Heart left ventricle (tissue), 16 donors: ENCODE measurements at regions not wholly inside any gene's neighbourhood (a gene's known extent, or its start where the extent isn't known, plus 50 kb on each side); places are given as distances from the start of the nearest gene placed in this dataset.
"Not testable (repeated sequence)": the region's sequence is repeated elsewhere in the genome, so short reads cannot be mapped to it uniquely, and the experiment has no call there.

ENCODE experiments used
- ATAC-seq, 4 donors: fragments of 200-7000 bp; cut with Tn5 transposase; one replicate each; pipeline ENCODE4 v1.9.1; 2020 to 2022; ENCODE audit warnings: moderate library complexity in 4 of 4, mild to moderate bottlenecking in 3 of 4, moderate number of reproducible peaks in 1 of 4
- DNase-seq, 5 donors: peaks; one replicate each; pipeline ENCODE4 v3.0.0-alpha.2; 2020
- H3K27ac ChIP-seq, 12 donors: fragments of 200-600 bp; sonication (generic) in 4 of 12; one replicate each; pipeline versions ENCODE4 v1.5.0 to v1.8.0; 2016 to 2022; ENCODE audit warnings: mild to moderate bottlenecking in 2 of 12
- H3K27me3 ChIP-seq, 9 donors: fragments of 200-600 bp; sonication (generic) in 2 of 9; one replicate each; pipeline versions ENCODE4 v1.5.1 to v1.8.0; 2016 to 2022; ENCODE audit warnings: mild to moderate bottlenecking in 3 of 9
- H3K36me3 ChIP-seq, 9 donors: fragments of 200-600 bp; sonication (generic) in 2 of 9; one replicate each; pipeline versions ENCODE4 v1.5.0 to v1.8.0; 2018 to 2022; ENCODE audit warnings: mild to moderate bottlenecking in 2 of 9
- H3K4me1 ChIP-seq, 12 donors: fragments of 200-600 bp; sonication (generic) in 4 of 12; one replicate each; pipeline versions ENCODE4 v1.5.0 to v1.8.0; 2016 to 2022; ENCODE audit warnings: mild to moderate bottlenecking in 3 of 12
- H3K4me3 ChIP-seq, 12 donors: fragments of 200-600 bp; sonication (generic) in 4 of 12; one replicate each; pipeline versions ENCODE4 v1.5.0 to v1.8.0; 2017 to 2022; ENCODE audit warnings: mild to moderate bottlenecking in 9 of 12, moderate library complexity in 4 of 12
- H3K9me3 ChIP-seq, 12 donors: fragments of 200-600 bp; sonication (generic) in 4 of 12; one replicate each; pipeline versions ENCODE4 v1.5.0 to v1.8.0; 2016 to 2022; ENCODE audit warnings: mild to moderate bottlenecking in 1 of 12
- CTCF ChIP-seq, 12 donors: fragments of 200-600 bp; sonication (generic) in 4 of 12; IDR thresholded peaks; one replicate each; pipeline versions ENCODE4 v1.5.0 to v1.8.0; 2018 to 2022; ENCODE audit warnings: antibody characterized with exemption in 12 of 12, mild to moderate bottlenecking in 5 of 12
- POLR2A ChIP-seq, 2 donors: fragments of 450-650 bp; IDR thresholded peaks; one replicate each; pipeline ENCODE4 v1.6.1; 2017; ENCODE audit warnings: antibody characterized with exemption in 2 of 2, mild to moderate bottlenecking in 2 of 2, moderate library complexity in 2 of 2
- WGBS, 4 donors: extraction: QIAGEN DNeasy Blood & Tissue Kit in 2 of 4; methylation state at CpG; one replicate each; pipeline versions ENCODE4 v1.1.5 to v1.1.7; 2013 to 2018; 5-methylcytosine and 5-hydroxymethylcytosine counted together
- intact Hi-C, 10 donors: fragments of 100-400 bp; cut with DNase I; formaldehyde crosslinking; loops; one replicate each; pipeline versions ENCODE4 v1.11.1 to v1.14.2; 2022
- donor health status: ischemic (EF 13 %, LVEDD 7.1; RV severe dilation, severe dysfunction).
- donor health status: healthy with polysubstance abuse.
- donor health status: DM: no; HTN: yes; CAD: no.
- donor health status: DM: no; HTN: no; CAD: no.
- donor health status: ischemic (EF 25% LVEDD 6.9; RV normal size, moderate dysfunction).
- donor health status: ischemic (EF 25% LVEDD 5.7; RV mildly dilated, moderate dysfunction).
- donor health status: healthy.
- donor health status: DM: yes; HTN: yes; CAD: no.
- donor health status: ischemic (EF 35%, LVEDD 5.7; RV mildly dilated, moderate dysfunction).
- donor health status: nonischemic (EF 11% LVEDD 7.7; RV severe dilation, severe dysfunction).
- donor health status: DM: yes; HTN: yes; CAD: no.
- donor health status: PGD.
- donor health status: ischemic (EF 29% LVEDD 5.4; RV normal size, mild dysfunction).
- donor health status: nonischemic (EF 23%, LVEDD 6.1; RV moderate dilation, normal function).

- DNase-seq, result no peak
- intact Hi-C loops, result no loop called here
These were observed 280.4 kb downstream of the KLF13 start for GRCh38 chr15:31606931-31607497.

DNA sequence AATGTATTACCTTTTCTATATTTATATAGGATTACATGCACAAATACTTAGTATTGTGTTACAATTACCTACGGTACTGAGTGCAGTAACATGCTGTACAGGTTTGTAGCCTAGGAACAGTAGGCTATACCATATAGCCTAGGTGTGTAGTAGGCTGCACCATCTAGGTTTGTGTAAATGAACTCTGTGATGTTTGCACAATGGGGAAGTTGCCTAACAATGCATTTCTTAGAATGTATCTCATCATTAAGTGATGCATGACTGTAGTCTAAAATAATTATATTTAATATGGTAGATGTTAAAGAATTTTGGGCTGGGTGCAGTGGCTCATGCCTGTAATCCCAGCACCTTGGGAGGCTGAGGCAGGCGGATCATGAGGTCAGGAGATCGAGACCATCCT, 281.0 kb downstream of the KLF13 start:
- intact Hi-C loops, result no loop called here
- Histone ChIP-seq H3K36me3 (no peaks in the 10 kb centered on the region), H3K27ac (no peak overlapping the region), H3K4me1 (peaks cover 0 to 5% (median 0%) of the 10 kb centered on the region in 12 donors), H3K9me3 (peaks cover 0 to 19% (median under 1%) of the 10 kb centered on the region in 12 donors), H3K4me3 (no peak overlapping the region), H3K27me3 (no peaks in the 10 kb centered on the region)
- no peak for TF ChIP-seq POLR2A (IDR thresholded peaks at IDR 0.05)
- 85 to 96% (median 94%) methylated on average over 3 of the region's 3 CpGs for WGBS, 4 donors
- ATAC-seq, result no peak
- no peak for DNase-seq

More at GRCh38 chr15:31606931-31607497, 280.4 kb downstream of the KLF13 start:
- TF ChIP-seq POLR2A (IDR thresholded peaks at IDR 0.05), result no peak
- TF ChIP-seq CTCF (IDR thresholded peaks at IDR 0.05), result no peak
- ATAC-seq, result no peak
- 82 to 88% (median 86%) methylated on average over 1 of the region's 1 CpG for WGBS, 4 donors
- H3K4me3 ChIP-seq, result no peak overlapping the region
- peaks cover 0 to 19% (median 0%) of the 10 kb centered on the region in 12 donors for H3K9me3 ChIP-seq
- H3K27ac ChIP-seq, result no peak overlapping the region
- H3K27me3 ChIP-seq, result no peaks in the 10 kb centered on the region
- no peaks in the 10 kb centered on the region for H3K36me3 ChIP-seq
- H3K4me1 ChIP-seq, result peaks cover 0 to 5% (median 0%) of the 10 kb centered on the region in 12 donors

DNA sequence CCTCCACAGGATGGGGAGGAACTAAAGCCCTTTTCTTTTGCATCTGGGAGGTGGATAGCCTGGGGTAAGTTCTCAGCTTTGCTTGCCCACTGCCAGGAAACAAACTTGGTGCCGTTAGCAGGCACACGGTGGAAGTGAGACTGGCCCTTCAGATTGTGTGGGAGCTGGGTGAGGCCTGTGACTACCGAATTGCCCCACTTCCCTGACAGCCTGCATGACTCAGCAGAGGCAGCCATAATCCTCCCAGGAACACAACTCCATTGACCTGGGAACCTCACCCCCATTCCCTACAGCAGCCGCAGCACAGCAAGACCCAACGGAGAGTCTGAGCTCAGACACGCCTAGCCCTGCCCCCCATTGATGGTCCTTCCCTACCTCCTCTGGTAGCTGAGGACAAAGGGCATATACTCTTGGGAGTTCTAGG, 282.6 kb downstream of the KLF13 start:
- WGBS, 4 donors, result 59 to 90% (median 79%) methylated on average over 5 to 6 of the region's 6 CpGs
- TF ChIP-seq POLR2A (IDR thresholded peaks at IDR 0.05), result no peak
- TF ChIP-seq CTCF (IDR thresholded peaks at IDR 0.05), result no peak
- Histone ChIP-seq H3K27ac (no peak overlapping the region), H3K4me3 (no peak overlapping the region), H3K9me3 (peaks cover 0 to 22% (median 4%) of the 10 kb centered on the region in 12 donors), H3K4me1 (peaks cover 0 to 5% (median 0%) of the 10 kb centered on the region in 12 donors), H3K27me3 (no peaks in the 10 kb centered on the region), H3K36me3 (no peaks in the 10 kb centered on the region)
- ATAC-seq (no peak), DNase-seq (no peak)
- intact Hi-C loops, result no loop called here

GRCh38 chr15:31609906-31610305, 283.3 kb downstream of the KLF13 start:
- Histone ChIP-seq H3K36me3 (no peaks in the 10 kb centered on the region), H3K27ac (no peak overlapping the region), H3K27me3 (no peaks in the 10 kb centered on the region), H3K4me3 (no peak overlapping the region), H3K9me3 (peaks cover 0 to 25% (median 4%) of the 10 kb centered on the region in 12 donors), H3K4me1 (peaks cover 0 to 5% (median 0%) of the 10 kb centered on the region in 12 donors)
- TF ChIP-seq POLR2A (IDR thresholded peaks at IDR 0.05), result no peak
- WGBS, 4 donors, result 72 to 95% (median 82%) methylated on average over 2 of the region's 2 CpGs
- intact Hi-C loops, result no loop called here
- DNase-seq (no peak), ATAC-seq (no peak)

DNA sequence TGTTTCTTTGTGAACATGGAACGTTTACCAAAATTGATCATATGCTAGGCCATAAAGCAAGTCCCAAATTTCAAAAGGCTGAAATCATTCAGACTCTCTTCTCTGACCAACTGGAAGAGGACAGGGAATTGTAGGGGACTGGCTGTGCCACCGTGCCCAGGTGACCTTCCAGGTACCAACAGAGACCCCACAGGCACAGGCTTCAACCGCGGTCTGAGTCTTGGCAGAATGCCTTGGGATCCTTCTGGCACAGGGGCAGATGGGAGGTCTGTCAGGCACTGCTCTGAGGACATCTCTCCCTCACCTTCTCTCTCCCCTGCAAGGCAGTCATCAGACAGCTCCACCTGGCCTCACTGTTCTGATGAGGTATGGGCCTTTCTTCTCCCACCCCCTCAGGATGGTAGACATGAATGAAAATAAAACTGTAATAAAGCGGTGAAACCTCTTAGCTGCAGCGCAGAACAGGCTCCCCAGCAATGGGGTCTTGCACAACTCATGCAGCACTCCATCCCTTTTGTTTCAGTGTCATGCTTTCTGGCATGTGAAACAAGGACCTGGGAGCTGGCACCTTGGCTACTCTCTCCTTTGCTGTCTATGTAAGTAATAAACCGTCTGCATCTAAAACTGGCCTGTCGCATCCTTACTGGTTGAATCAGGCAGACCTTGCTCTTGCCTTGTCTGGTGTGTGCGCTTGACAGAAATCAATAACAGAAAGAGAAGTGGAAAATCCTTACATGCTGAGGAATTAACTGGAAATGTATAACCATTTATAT, 289.2 kb downstream of the KLF13 start:
- WGBS, 4 donors, result 82 to 88% (median 86%) methylated on average over 9 of the region's 9 CpGs
- H3K9me3 ChIP-seq, result peaks cover 0 to 25% (median 4%) of the 10 kb centered on the region in 12 donors
- no peak overlapping the region for H3K4me3 ChIP-seq
- ATAC-seq, result no peak
- H3K36me3 ChIP-seq, result no peaks in the 10 kb centered on the region
- no peaks in the 10 kb centered on the region for H3K4me1 ChIP-seq
- no peaks in the 10 kb centered on the region for H3K27me3 ChIP-seq
- intact Hi-C loops, result no loop called here
- H3K27ac ChIP-seq, result no peak overlapping the region
- no peak for TF ChIP-seq POLR2A (IDR thresholded peaks at IDR 0.05)
- TF ChIP-seq CTCF (IDR thresholded peaks at IDR 0.05), result no peak
- peak in 1 of 5 donors; percentile 33 for DNase-seq

GRCh38 chr15:31623297-31623696, 296.7 kb downstream of the KLF13 start:
- H3K27ac ChIP-seq, ATAC-seq, DNase-seq, intact Hi-C loops, H3K4me1 ChIP-seq, H3K36me3 ChIP-seq, H3K4me3 ChIP-seq, H3K27me3 ChIP-seq: not testable (repeated sequence)
- 75 to 87% (median 82%) methylated on average over 2 to 11 of the region's 11 CpGs for WGBS, 4 donors
- peaks cover 0 to 12% (median 0%) of the 10 kb centered on the region in 12 donors for H3K9me3 ChIP-seq

DNA sequence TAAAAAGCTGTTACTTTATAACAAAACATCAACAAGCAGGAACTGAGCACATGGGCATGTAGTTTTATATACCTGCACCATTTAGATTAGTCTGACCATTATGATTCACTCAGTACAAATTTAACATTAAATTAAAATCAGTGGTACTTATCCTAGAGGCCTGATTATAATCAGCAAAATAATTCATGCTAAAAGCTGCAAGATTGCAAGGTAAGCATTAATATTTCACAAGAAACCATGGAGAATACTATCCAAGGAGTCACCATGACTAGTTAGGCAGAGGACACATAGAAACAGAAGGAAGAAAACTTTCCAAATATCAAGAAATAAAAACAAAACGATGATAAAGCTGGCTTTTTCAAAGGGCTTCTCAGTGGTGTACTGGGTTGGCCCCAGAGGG, 297.5 kb downstream of the KLF13 start:
- H3K36me3 ChIP-seq, ATAC-seq, H3K4me3 ChIP-seq, H3K4me1 ChIP-seq, DNase-seq, H3K27ac ChIP-seq, intact Hi-C loops, H3K27me3 ChIP-seq: not testable (repeated sequence)
- whole genome bisulfite sequencing, 4 donors, result 58 to 77% (median 67%) methylated on average over 1 of the region's 1 CpG
- peaks cover 0 to 12% (median 0%) of the 10 kb centered on the region in 12 donors for H3K9me3 ChIP-seq

- WGBS, 4 donors, result 59 to 72% (median 64%) methylated on average over 6 of the region's 6 CpGs
- H3K4me1 ChIP-seq, H3K36me3 ChIP-seq, H3K27ac ChIP-seq, ATAC-seq, DNase-seq, H3K9me3 ChIP-seq, intact Hi-C loops, H3K4me3 ChIP-seq, H3K27me3 ChIP-seq: not testable (repeated sequence)
These were observed 309.1 kb downstream of the KLF13 start for GRCh38 chr15:31635715-31636114.
